NCI-H510A (cell line): ENCODE measurements at regions not wholly inside any gene's neighbourhood (a gene's known extent, or its start where the extent isn't known, plus 50 kb on each side); places are given as distances from the start of the nearest gene placed in this dataset.
A peak's percentile ranks its signal among the peaks of the same experiment; 100 is the strongest.

Experiments used
- DNase-seq: peaks from one replicate; lab custom pipeline; 2025; lab: John Stamatoyannopoulos, UW

- no peak for DNase-seq
Measured at GRCh38 chr14:104342435-104343293, 204.3 kb downstream of the KIF26A start.

- DNase-seq: no peak
Measured at GRCh38 chr14:104343294-104343625, 204.9 kb downstream of the KIF26A start.

GRCh38 chr14:104343690-104344640 is 205.6 kb downstream of the KIF26A start:
- no peak for DNase-seq

- DNase-seq: peak; percentile 78
Measured at GRCh38 chr14:104344818-104345620, 206.6 kb downstream of the KIF26A start.

GRCh38 chr14:104345621-104346462 is 207.5 kb downstream of the KIF26A start:
- DNase-seq: no peak

- DNase-seq: no peak
Measured at GRCh38 chr14:104346608-104347007, 208.2 kb downstream of the KIF26A start.

GRCh38 chr14:104348741-104349140 is 210.4 kb downstream of the KIF26A start:
- no peak for DNase-seq

- no peak for DNase-seq
Measured at GRCh38 chr14:104349950-104350349, 211.6 kb downstream of the KIF26A start.

GRCh38 chr14:104350463-104351185 is 212.2 kb downstream of the KIF26A start:
- no peak for DNase-seq

- DNase-seq: no peak
Measured at GRCh38 chr14:104351849-104352492, 213.6 kb downstream of the KIF26A start.

- no peak for DNase-seq
Measured at GRCh38 chr14:104352493-104353220, 214.3 kb downstream of the KIF26A start.

GRCh38 chr14:104353221-104353920 is 215.0 kb downstream of the KIF26A start:
- no peak for DNase-seq

GRCh38 chr14:104353921-104354701 is 215.7 kb downstream of the KIF26A start:
- no peak for DNase-seq

GRCh38 chr14:104355101-104356019 is 217.0 kb downstream of the KIF26A start:
- DNase-seq: no peak

GRCh38 chr14:104356020-104356737 is 217.8 kb downstream of the KIF26A start:
- DNase-seq: no peak
